ENCODE measurements at regions not wholly inside any gene's neighbourhood (a gene's known extent, or its start where the extent isn't known, plus 50 kb on each side); places are given as distances from the start of the nearest gene placed in this dataset.

GRCh38 chr2:123370186-123370585 is 654.9 kb upstream of the CNTNAP5 start:
- Histone ChIP-seq H3K4me1 (ENCODE audit: control insufficient read depth in 1 of 2, insufficient read depth in 1 of 2, low read depth in 1 of 2, low read length in 1 of 2) (no peaks in the 10 kb centered on the region), H3K27me3 (no peaks in the 10 kb centered on the region), H3K27ac (no peak overlapping the region), H3K4me3 (ENCODE audit: low read depth in 1 of 2, low read length in 1 of 2) (no peak overlapping the region), H3K9me3 (no peaks in the 10 kb centered on the region), H3K36me3 (no peaks in the 10 kb centered on the region)
- no peak for TF ChIP-seq CTCF (IDR thresholded peaks at IDR 0.05)

DNA sequence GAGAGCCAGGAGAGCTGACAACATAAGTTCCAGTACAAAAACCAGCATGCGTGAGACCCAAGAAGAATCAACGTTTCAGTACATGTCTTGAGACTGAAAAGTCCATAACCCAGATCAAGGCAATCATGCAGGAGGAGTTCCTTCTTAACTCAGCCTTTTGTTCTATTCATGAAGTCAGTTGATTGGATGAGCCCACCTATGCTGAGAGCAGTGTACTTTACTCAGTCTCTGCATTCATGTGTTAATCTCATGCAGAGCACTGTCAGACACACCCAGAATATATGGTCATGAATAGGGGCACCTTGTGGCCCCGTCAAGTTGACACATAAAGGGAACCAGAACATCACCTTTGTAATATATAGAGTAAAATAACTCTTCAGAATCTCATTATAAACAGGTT is 653.6 kb upstream of the CNTNAP5 start:
- H3K4me3 ChIP-seq (ENCODE audit: low read depth in 1 of 2, low read length in 1 of 2) = no peak overlapping the region
- no peaks in the 10 kb centered on the region for H3K27me3 ChIP-seq
- TF ChIP-seq CTCF (IDR thresholded peaks at IDR 0.05) = no peak
- no peaks in the 10 kb centered on the region for H3K4me1 ChIP-seq (ENCODE audit: control insufficient read depth in 1 of 2, insufficient read depth in 1 of 2, low read depth in 1 of 2, low read length in 1 of 2)
- no peak overlapping the region for H3K27ac ChIP-seq
- H3K36me3 ChIP-seq = no peaks in the 10 kb centered on the region
- H3K9me3 ChIP-seq = no peaks in the 10 kb centered on the region

- Histone ChIP-seq H3K27me3 (no peaks in the 10 kb centered on the region), H3K4me3 (ENCODE audit: low read depth in 1 of 2, low read length in 1 of 2) (no peak overlapping the region)
- TF ChIP-seq CTCF (IDR thresholded peaks at IDR 0.05) = no peak
Observed at GRCh38 chr2:123380370-123380935, 644.6 kb upstream of the CNTNAP5 start.

GRCh38 chr2:123415678-123416077 is 609.4 kb upstream of the CNTNAP5 start:
- no peak for TF ChIP-seq CTCF (IDR thresholded peaks at IDR 0.05)
- no peak overlapping the region for H3K27ac ChIP-seq
- H3K36me3 ChIP-seq = no peaks in the 10 kb centered on the region
- H3K9me3 ChIP-seq = no peaks in the 10 kb centered on the region
- no peak overlapping the region for H3K4me3 ChIP-seq (ENCODE audit: low read depth in 1 of 2, low read length in 1 of 2)
- no peaks in the 10 kb centered on the region for H3K27me3 ChIP-seq
- no peaks in the 10 kb centered on the region for H3K4me1 ChIP-seq (ENCODE audit: control insufficient read depth in 1 of 2, insufficient read depth in 1 of 2, low read depth in 1 of 2, low read length in 1 of 2)

More at GRCh38 chr2:123380370-123380935, 644.6 kb upstream of the CNTNAP5 start:
- no peaks in the 10 kb centered on the region for H3K4me1 ChIP-seq (ENCODE audit: control insufficient read depth in 1 of 2, insufficient read depth in 1 of 2, low read depth in 1 of 2, low read length in 1 of 2)
- no peak overlapping the region for H3K27ac ChIP-seq
- H3K36me3 ChIP-seq = no peaks in the 10 kb centered on the region
- no peaks in the 10 kb centered on the region for H3K9me3 ChIP-seq

DNA sequence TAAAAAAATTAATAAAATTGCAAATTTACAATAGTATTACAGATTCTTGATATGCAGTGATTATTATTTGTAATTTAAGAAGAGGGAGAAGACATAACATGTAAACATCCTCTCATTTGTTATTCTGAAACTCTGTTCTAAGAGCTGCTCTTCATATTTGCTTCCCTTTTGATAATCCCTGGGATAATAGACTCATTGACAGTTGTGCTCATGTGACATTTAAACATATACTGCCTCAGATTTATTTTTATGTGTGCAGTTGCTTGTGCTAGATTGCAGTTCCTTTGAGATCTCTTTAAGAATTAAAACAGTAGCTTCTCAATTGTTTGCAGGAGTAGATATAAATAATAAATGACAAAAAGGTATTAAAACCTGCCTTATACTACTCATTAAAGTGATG is 605.1 kb upstream of the CNTNAP5 start:
- H3K4me1 ChIP-seq (ENCODE audit: control insufficient read depth in 1 of 2, insufficient read depth in 1 of 2, low read depth in 1 of 2, low read length in 1 of 2) = no peaks in the 10 kb centered on the region
- no peaks in the 10 kb centered on the region for H3K27me3 ChIP-seq
- no peak for TF ChIP-seq CTCF (IDR thresholded peaks at IDR 0.05)
- H3K4me3 ChIP-seq (ENCODE audit: low read depth in 1 of 2, low read length in 1 of 2) = no peak overlapping the region
- H3K27ac ChIP-seq = no peak overlapping the region
- no peaks in the 10 kb centered on the region for H3K9me3 ChIP-seq
- H3K36me3 ChIP-seq = no peaks in the 10 kb centered on the region
